Endothelial cell of umbilical vein (primary cell): ENCODE measurements at regions not wholly inside any gene's neighbourhood (a gene's known extent, or its start where the extent isn't known, plus 50 kb on each side); places are given as distances from the start of the nearest gene placed in this dataset.

Experiments
- BruUV-seq: library from RNA; stranded (reverse); fragments of 400-500 nt; replicated peaks from 2 replicates; lab custom pipeline; 2021; lab: Mats Ljungman, UMichigan
- CTCF ChIA-PET: fragments of 300-600, 350-600 bp; sonication (Branson Sonifier 250); formaldehyde crosslinking; loops from one replicate; lab custom pipeline; 2021; ENCODE audit warnings: antibody characterized with exemption, inconsistent platforms; lab: Charles Lee
- POLR2A ChIA-PET: fragments of 300-600, 350-600 bp; sonication (Branson Sonifier 250); formaldehyde crosslinking; loops from one replicate; lab custom pipeline; 2021; ENCODE audit warnings: antibody characterized with exemption, inconsistent platforms; lab: Charles Lee
- DNase-seq: peaks from one replicate; pipeline ENCODE4 v3.0.0-alpha.2; 2011; ENCODE audit warnings: low read depth, low spot score
- FAIRE-seq: peaks from 2 replicates; lab custom pipeline; 2011; peaks lifted over from hg19 to GRCh38; lab: Jason Lieb, UNC
- H2AFZ ChIP-seq: 2 replicates; pipeline ENCODE4 v1.6.0; 2012; ENCODE audit warnings: low read depth, low read length, control low read depth, inconsistent platforms
- H3K27ac ChIP-seq: 2 replicates; pipeline ENCODE4 v1.5.1; 2011; ENCODE audit warnings: low read depth, mild to moderate bottlenecking, control low read depth, low read length, moderate library complexity; ENCODE audit not compliant: insufficient read depth
- H3K27me3 ChIP-seq, 2 experiments: 2 replicates each; pipeline versions ENCODE4 v1.6.0 to v1.6.1; 2011; ENCODE audit warnings: low read length in 2 of 2, mixed read lengths in 1 of 2; ENCODE audit not compliant: control insufficient read depth in 2 of 2, insufficient read depth in 2 of 2
- H3K36me3 ChIP-seq, 2 experiments: 2 replicates in 1 of 2; 3 replicates in 1 of 2; pipeline ENCODE4 v1.5.1; 2011; ENCODE audit warnings: low read length in 2 of 2, mild to moderate bottlenecking in 1 of 2, moderate library complexity in 1 of 2; ENCODE audit not compliant: control insufficient read depth in 2 of 2, insufficient read depth in 2 of 2; ENCODE audit errors: extremely low read depth in 1 of 2
- H3K4me1 ChIP-seq: 3 replicates; pipeline ENCODE4 v1.5.1; 2011; ENCODE audit warnings: mild to moderate bottlenecking, low read length; ENCODE audit not compliant: control insufficient read depth, insufficient read depth; ENCODE audit errors: extremely low read depth
- H3K4me2 ChIP-seq: 2 replicates; pipeline ENCODE4 v1.6.1; 2011; ENCODE audit warnings: low read length, control low read depth, mixed read lengths; ENCODE audit not compliant: insufficient read depth
- H3K4me3 ChIP-seq, 3 experiments: fragments of 200-600 bp in 1 of 3; sonication (generic), shearing (Covaris generic) in 1 of 3; replicated peaks in 1 of 3; 2 replicates each; pipeline ENCODE4 v1.5.1; 2011 to 2016; ENCODE audit warnings: control low read depth in 3 of 3, low read length in 3 of 3, mild to moderate bottlenecking in 2 of 3, inconsistent platforms in 1 of 3, low read depth in 1 of 3, moderate library complexity in 1 of 3; ENCODE audit not compliant: insufficient read depth in 1 of 3
- H3K79me2 ChIP-seq: 2 replicates; pipeline ENCODE4 v1.6.0; 2012; ENCODE audit warnings: low read length, inconsistent platforms; ENCODE audit not compliant: control insufficient read depth, insufficient read depth
- H3K9ac ChIP-seq: replicated peaks from 2 replicates; pipeline ENCODE3; 2011; ENCODE audit warnings: low read length, control low read depth; ENCODE audit not compliant: insufficient read depth; ENCODE audit errors: extremely low read depth
- H3K9me1 ChIP-seq: replicated peaks from 3 replicates; pipeline ENCODE4 v1.6.0; 2011; ENCODE audit warnings: mild to moderate bottlenecking, low read length; ENCODE audit not compliant: control insufficient read depth, insufficient read depth; ENCODE audit errors: extremely low read depth
- H3K9me3 ChIP-seq: replicated peaks from 2 replicates; pipeline ENCODE4 v1.5.1; 2012; ENCODE audit warnings: low read length, inconsistent platforms; ENCODE audit not compliant: control insufficient read depth, insufficient read depth
- H4K20me1 ChIP-seq: replicated peaks from 2 replicates; pipeline ENCODE3; 2011; ENCODE audit warnings: mild to moderate bottlenecking, low read length; ENCODE audit not compliant: control insufficient read depth, insufficient read depth; ENCODE audit errors: extremely low read depth
- CTCF ChIP-seq, 2 donors: IDR thresholded peaks; 1 replicate in 1 of 2; 2 replicates in 1 of 2; pipeline ENCODE4 v1.5.1; 2011; ENCODE audit warnings: low read length in 2 of 2, mild to moderate bottlenecking in 2 of 2, moderate library complexity in 2 of 2, control low read depth in 1 of 2, inconsistent platforms in 1 of 2, low read depth in 1 of 2; ENCODE audit not compliant: insufficient read depth in 1 of 2; ENCODE audit errors: extremely low read depth in 1 of 2
- EZH2 ChIP-seq: IDR thresholded peaks from 2 replicates; pipeline ENCODE4 v1.6.1; 2012; ENCODE audit warnings: borderline replicate concordance, low read depth, mild to moderate bottlenecking, moderate library complexity, low read length, inconsistent platforms; ENCODE audit not compliant: severe bottlenecking
- FOS ChIP-seq: IDR thresholded peaks from 2 replicates; pipeline ENCODE4 v1.6.1; 2011; ENCODE audit warnings: mild to moderate bottlenecking, low read length, moderate library complexity, borderline replicate concordance; ENCODE audit not compliant: insufficient read depth
- GATA2 ChIP-seq: IDR thresholded peaks from 2 replicates; pipeline ENCODE4 v1.7.0; 2011; ENCODE audit warnings: low read depth, mild to moderate bottlenecking, moderate library complexity, mixed read lengths, low read length; ENCODE audit not compliant: insufficient read length, insufficient read depth
- JUN ChIP-seq: IDR thresholded peaks from 2 replicates; pipeline ENCODE4 v1.6.1; 2011; ENCODE audit warnings: borderline replicate concordance, low read depth; ENCODE audit not compliant: insufficient read length, insufficient read depth
- MAX ChIP-seq: IDR thresholded peaks from 2 replicates; pipeline ENCODE4 v1.6.1; 2011; ENCODE audit not compliant: insufficient read depth, insufficient read length
- MYC ChIP-seq: IDR thresholded peaks from one replicate; pipeline ENCODE4 v1.6.1; 2011; ENCODE audit warnings: mild to moderate bottlenecking, low read depth, low read length
- POLR2A ChIP-seq: IDR thresholded peaks from 2 replicates; pipeline ENCODE4 v1.6.1; 2012; ENCODE audit warnings: low read depth, mild to moderate bottlenecking, control low read depth, low read length
- POLR2AphosphoS5 ChIP-seq: IDR thresholded peaks from 2 replicates; pipeline ENCODE4 v1.6.1; 2012; ENCODE audit warnings: low read depth, mild to moderate bottlenecking, control low read depth, low read length, moderate library complexity; ENCODE audit not compliant: insufficient read depth
- dilution Hi-C: fragments of 300-500 bp; cut with MboI; formaldehyde crosslinking; loops from one replicate; pipeline ENCODE4 v1.15.0; 2019; ENCODE audit warnings: low sequenced_read_pairs; ENCODE audit not compliant: extremely low pct_ligation_motif_present
- intact Hi-C: fragments of 100-400 bp; cut with micrococcal nuclease; formaldehyde crosslinking; loops from one replicate; pipeline ENCODE4 v1.10.0; 2022

GRCh38 chr3:55352668-55353067 is 134.4 kb downstream of the WNT5A start:
- no TSS peak for BruUV-seq
- Histone ChIP-seq H3K36me3 (no peaks in the 10 kb centered on the region), H3K9me1 (no peaks in the 10 kb centered on the region), H3K4me2 (no peak overlapping the region), H2AFZ (no peak overlapping the region), H3K4me3 (no peak overlapping the region), H3K4me1 (no peaks in the 10 kb centered on the region), H3K27ac (no peak overlapping the region), H4K20me1 (no peaks in the 10 kb centered on the region), H3K9me3 (no peaks in the 10 kb centered on the region), H3K9ac (no peak overlapping the region), H3K79me2 (no peaks in the 10 kb centered on the region), H3K27me3 (no peaks in the 10 kb centered on the region)
- ChIA-PET CTCF (no interaction called here), POLR2A (no interaction called here)
- no peak for TF ChIP-seq EZH2
- no peak for TF ChIP-seq POLR2A
- TF ChIP-seq MYC: no peak
- TF ChIP-seq MAX: no peak
- TF ChIP-seq CTCF (IDR thresholded peaks at IDR 0.05; ENCODE audit: extremely low read depth in 1 of 2, insufficient read depth in 1 of 2, low read depth in 1 of 2, low read length in 2 of 2): no peak
- TF ChIP-seq FOS: no peak
- no peak for TF ChIP-seq GATA2
- DNase-seq (no peak), FAIRE-seq (no peak)
- dilution Hi-C loops (no loop called here), intact Hi-C loops (no loop called here)

- ChIA-PET POLR2A (no interaction called here), CTCF (no interaction called here)
- FAIRE-seq: no peak
- H3K4me3 ChIP-seq: no peak overlapping the region
- no TSS peak for BruUV-seq
- no peaks in the 10 kb centered on the region for H3K9me3 ChIP-seq
- H3K4me1 ChIP-seq: no peaks in the 10 kb centered on the region
- H4K20me1 ChIP-seq: no peaks in the 10 kb centered on the region
- no peaks in the 10 kb centered on the region for H3K9me1 ChIP-seq
- no peak overlapping the region for H3K4me2 ChIP-seq
- no peak for TF ChIP-seq GATA2
- TF ChIP-seq EZH2: no peak
- TF ChIP-seq MYC: no peak
- no peak for TF ChIP-seq CTCF (IDR thresholded peaks at IDR 0.05; ENCODE audit: extremely low read depth in 1 of 2, insufficient read depth in 1 of 2, low read depth in 1 of 2, low read length in 2 of 2)
- TF ChIP-seq POLR2A: no peak
- no peak for TF ChIP-seq MAX
- TF ChIP-seq FOS: no peak
- TF ChIP-seq POLR2AphosphoS5: no peak
- TF ChIP-seq JUN: no peak
- no peak overlapping the region for H3K9ac ChIP-seq
- DNase-seq: no peak
- H3K27ac ChIP-seq: no peak overlapping the region
- dilution Hi-C loops: no loop called here
- H3K36me3 ChIP-seq: no peaks in the 10 kb centered on the region
- H3K79me2 ChIP-seq: no peaks in the 10 kb centered on the region
- no peak overlapping the region for H2AFZ ChIP-seq
- intact Hi-C loops: no loop called here
- H3K27me3 ChIP-seq: no peaks in the 10 kb centered on the region
Observed at GRCh38 chr3:55349851-55350250, 137.3 kb downstream of the WNT5A start.
